ENCODE measurements at regions not wholly inside any gene's neighbourhood (a gene's known extent, or its start where the extent isn't known, plus 50 kb on each side); places are given as distances from the start of the nearest gene placed in this dataset.

DNA sequence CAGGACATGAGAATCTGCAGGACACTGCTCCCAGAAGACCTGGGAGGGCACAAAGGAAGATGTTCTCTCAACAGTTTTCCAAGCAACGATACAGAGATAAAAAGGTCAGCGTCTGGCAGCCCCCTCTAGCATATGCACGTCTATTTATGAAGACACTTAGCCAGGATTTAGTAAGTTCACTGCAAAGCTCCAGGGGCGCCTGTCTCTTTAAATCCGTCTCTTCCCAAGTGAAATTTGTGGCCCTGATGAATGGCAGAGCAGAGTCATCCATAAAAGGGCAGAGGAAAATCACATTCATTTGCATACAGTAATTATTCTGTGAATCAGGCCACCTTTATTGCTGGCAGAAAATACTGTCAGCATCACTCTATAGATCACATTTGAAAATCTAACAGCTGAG is 390.9 kb upstream of the SMIM21 start:
- TF ChIP-seq, protein P1, sequence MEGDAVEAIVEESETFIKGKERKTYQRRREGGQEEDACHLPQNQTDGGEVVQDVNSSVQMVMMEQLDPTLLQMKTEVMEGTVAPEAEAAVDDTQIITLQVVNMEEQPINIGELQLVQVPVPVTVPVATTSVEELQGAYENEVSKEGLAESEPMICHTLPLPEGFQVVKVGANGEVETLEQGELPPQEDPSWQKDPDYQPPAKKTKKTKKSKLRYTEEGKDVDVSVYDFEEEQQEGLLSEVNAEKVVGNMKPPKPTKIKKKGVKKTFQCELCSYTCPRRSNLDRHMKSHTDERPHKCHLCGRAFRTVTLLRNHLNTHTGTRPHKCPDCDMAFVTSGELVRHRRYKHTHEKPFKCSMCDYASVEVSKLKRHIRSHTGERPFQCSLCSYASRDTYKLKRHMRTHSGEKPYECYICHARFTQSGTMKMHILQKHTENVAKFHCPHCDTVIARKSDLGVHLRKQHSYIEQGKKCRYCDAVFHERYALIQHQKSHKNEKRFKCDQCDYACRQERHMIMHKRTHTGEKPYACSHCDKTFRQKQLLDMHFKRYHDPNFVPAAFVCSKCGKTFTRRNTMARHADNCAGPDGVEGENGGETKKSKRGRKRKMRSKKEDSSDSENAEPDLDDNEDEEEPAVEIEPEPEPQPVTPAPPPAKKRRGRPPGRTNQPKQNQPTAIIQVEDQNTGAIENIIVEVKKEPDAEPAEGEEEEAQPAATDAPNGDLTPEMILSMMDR (conservative IDR thresholded peaks at IDR 0.05; ENCODE audit: low read depth, low read length) = no peak
- H3K4me3 ChIP-seq (ENCODE audit: low read depth, low read length) = no peak overlapping the region

DNA sequence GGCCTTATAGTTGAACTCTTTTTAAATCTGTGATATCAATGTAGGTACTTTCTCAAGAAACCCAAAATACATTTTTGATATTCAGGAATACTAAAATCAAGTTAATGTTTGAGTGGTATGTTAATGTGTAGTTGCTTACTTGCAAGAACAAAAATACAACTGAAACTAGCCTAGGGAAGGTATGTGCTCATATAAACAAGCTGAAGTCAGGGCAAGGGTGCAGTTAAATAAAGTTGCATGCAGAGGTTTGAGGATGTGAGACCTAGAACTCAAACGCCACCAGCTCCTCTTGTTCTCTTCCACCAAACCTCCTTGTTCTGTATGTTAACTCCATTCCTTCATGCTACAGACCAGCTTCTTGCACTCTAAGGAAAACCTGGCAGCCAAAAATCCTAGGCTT is 388.3 kb upstream of the SMIM21 start:
- H3K4me3 ChIP-seq (ENCODE audit: low read depth, low read length) = no peak overlapping the region
- TF ChIP-seq, protein P1 (conservative IDR thresholded peaks at IDR 0.05; ENCODE audit: low read depth, low read length) = no peak
- DNase-seq (ENCODE audit: low read depth) = no peak

More for the DNA sequence above, 390.9 kb upstream of the SMIM21 start:
- no peak for DNase-seq (ENCODE audit: low read depth)

DNA sequence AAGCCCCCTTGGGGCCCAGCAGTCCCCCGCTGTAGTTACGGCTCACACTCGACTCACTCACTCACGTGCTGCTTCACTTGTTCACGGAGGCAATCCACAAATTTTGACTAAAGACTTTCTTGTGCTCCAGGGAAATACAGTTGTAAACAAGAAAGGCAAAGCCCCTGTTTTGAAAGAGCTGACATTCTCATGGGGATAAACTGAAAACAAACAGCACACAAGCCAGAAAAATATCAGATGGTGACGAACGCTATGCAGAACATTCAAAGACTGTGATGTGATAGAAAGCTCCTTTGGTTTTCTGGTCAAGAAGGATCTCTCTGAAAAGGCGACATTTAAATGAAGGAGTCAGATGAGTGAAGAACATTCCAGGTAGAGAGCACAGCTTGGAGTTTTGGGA is 385.3 kb upstream of the SMIM21 start:
- H3K4me3 ChIP-seq (ENCODE audit: low read depth, low read length) = no peak overlapping the region
- DNase-seq (ENCODE audit: low read depth) = no peak
- TF ChIP-seq, protein P1 (conservative IDR thresholded peaks at IDR 0.05; ENCODE audit: low read depth, low read length) = no peak

DNA sequence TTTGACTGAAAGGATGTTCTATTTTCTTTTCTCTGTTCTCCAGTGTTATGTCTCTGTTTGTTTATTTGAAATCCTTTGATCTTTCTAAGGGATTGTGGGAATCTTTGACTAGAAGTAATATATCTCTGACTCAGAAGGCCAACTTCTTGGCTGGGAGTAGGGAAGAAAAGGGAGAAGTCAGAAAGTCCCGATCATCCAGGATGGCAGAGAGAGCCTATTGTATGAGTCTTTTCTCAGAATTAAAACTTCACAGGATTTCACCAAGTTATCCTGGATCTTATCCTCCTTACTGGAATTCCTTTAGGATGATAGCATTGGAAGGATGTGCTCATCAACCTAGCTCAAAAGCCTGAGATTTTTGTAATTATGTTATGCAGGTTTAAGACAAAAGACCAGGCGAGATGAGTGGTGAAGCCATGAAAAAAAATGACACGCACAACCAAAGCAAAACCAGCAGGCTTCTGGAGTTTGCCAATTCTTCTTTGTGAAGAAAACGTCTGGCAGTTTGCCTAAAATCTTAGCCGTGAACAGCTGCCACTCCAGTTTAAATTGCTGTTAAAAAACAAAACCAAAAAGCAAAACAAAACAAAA is 383.6 kb upstream of the SMIM21 start:
- H3K4me3 ChIP-seq (ENCODE audit: low read depth, low read length) = no peak overlapping the region
- DNase-seq (ENCODE audit: low read depth) = peak; percentile 0
- TF ChIP-seq, protein P1 (conservative IDR thresholded peaks at IDR 0.05; ENCODE audit: low read depth, low read length) = no peak

DNA sequence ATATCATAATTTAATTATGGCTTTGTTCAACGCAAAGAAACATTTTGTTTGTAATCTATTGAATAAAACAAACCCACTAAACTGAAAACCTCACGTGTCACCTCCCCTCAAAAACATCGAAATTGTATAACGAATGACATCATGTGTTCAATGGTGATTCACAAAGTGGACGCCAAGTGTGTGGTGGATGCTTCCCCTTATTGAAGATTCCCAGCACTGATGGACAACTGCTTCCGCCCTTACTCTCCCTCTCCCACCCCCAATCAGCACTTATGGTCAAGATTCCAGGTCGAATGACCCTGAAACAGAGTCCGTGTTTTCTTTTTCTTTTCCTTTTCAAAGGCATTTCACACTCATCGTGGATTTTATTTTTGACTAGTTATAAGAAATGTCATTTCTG is 383.0 kb upstream of the SMIM21 start:
- no peak for DNase-seq (ENCODE audit: low read depth)
- H3K4me3 ChIP-seq (ENCODE audit: low read depth, low read length) = no peak overlapping the region
- TF ChIP-seq, protein P1 (conservative IDR thresholded peaks at IDR 0.05; ENCODE audit: low read depth, low read length) = no peak

DNA sequence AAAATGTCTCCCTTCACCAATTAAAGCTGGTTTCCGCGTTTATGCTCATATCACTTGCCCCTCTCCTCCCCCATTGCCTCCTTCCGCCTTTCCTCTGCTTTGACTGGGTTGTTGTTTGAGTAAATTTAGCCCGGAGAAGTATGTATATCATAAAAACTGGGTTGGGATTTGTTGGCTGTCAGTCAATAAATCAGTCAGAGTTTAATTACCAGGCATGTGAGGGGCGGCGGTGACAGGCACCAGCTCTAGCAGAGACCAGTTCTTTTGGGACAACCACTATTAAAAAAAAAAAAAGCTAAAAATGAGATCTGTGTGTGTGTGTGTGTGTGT is 382.4 kb upstream of the SMIM21 start:
- no peak overlapping the region for H3K4me3 ChIP-seq (ENCODE audit: low read depth, low read length)
- TF ChIP-seq, protein P1 (conservative IDR thresholded peaks at IDR 0.05; ENCODE audit: low read depth, low read length) = no peak
- DNase-seq (ENCODE audit: low read depth) = no peak

DNA sequence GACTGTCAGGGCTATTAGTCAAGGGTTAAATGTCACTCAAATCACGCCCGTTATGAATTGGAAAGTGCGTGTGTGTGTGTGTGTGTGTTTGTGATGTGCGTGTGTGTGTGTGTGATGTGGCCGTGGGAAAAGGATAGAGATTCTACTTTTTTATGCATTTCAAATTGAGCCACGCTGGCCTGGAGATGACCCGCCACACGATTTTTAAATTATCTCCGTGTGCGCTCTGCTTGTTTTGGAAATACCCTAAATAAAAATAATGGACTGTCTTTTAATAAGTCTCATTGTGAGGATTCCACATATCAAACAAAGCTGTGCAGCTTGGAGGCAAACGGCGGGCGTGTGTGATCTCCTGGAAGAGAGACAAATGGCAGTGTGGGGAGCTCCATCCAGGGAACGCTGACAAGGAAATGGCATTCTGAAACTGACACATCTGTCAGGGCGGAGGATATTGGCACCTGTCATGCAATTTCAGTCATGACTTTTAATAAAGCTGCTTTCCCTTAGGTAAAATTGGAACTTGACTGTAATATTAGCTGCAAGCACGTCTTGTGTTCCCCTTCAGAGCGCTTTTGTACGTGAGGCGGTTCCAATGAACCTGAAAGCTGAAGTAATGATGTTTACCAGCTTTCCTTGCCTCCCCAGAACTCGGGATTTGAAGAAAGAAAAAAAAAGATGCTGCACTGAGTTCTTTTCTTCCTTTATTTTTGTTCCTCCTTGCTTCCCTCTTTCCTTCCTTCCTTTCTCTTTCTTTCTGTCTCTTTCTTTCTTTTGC is 381.8 kb upstream of the SMIM21 start:
- TF ChIP-seq, protein P1 (conservative IDR thresholded peaks at IDR 0.05; ENCODE audit: low read depth, low read length) = no peak
- H3K4me3 ChIP-seq (ENCODE audit: low read depth, low read length) = no peak overlapping the region
- DNase-seq (ENCODE audit: low read depth) = no peak
